CD4-positive, alpha-beta memory T cell (primary cell): ENCODE measurements at regions not wholly inside any gene's neighbourhood (a gene's known extent, or its start where the extent isn't known, plus 50 kb on each side); places are given as distances from the start of the nearest gene placed in this dataset.
A peak's percentile ranks its signal among the peaks of the same experiment; 100 is the strongest.

ENCODE experiments used
- CTCF ChIA-PET: fragments of 350-600 bp; sonication (Branson Sonifier 250); formaldehyde crosslinking; loops from one replicate; lab custom pipeline; 2021; ENCODE audit warnings: inconsistent platforms; ENCODE audit not compliant: partially characterized antibody; lab: Charles Lee
- POLR2A ChIA-PET: fragments of 350-600 bp; sonication (Branson Sonifier 250); formaldehyde crosslinking; loops from one replicate; lab custom pipeline; 2021; ENCODE audit not compliant: partially characterized antibody; lab: Charles Lee
- DNase-seq, 5 donors: peaks; one replicate each; pipeline versions ENCODE4 v3.0.0 to v3.0.0-alpha.2; 2020 to 2022; ENCODE audit warnings: mixed read lengths in 1 of 5
- H3K27ac ChIP-seq: one replicate; pipeline ENCODE4 v1.7.0; 2013; ENCODE audit warnings: low read depth, low read length
- H3K27me3 ChIP-seq: 2 replicates; pipeline ENCODE4 v1.7.0; 2013; ENCODE audit warnings: mild to moderate bottlenecking, low read length, moderate library complexity; ENCODE audit not compliant: insufficient read depth
- H3K36me3 ChIP-seq: 2 replicates; pipeline ENCODE4 v1.7.0; 2013; ENCODE audit warnings: mild to moderate bottlenecking, low read length, moderate library complexity; ENCODE audit not compliant: insufficient read depth
- H3K4me1 ChIP-seq: 2 replicates; pipeline ENCODE4 v1.7.0; 2013; ENCODE audit warnings: mild to moderate bottlenecking, low read length, moderate library complexity; ENCODE audit not compliant: insufficient read depth
- H3K4me3 ChIP-seq, 2 donors: one replicate each; pipeline ENCODE4 v1.7.0; 2013; ENCODE audit warnings: low read length in 2 of 2, mild to moderate bottlenecking in 1 of 2
- H3K9me3 ChIP-seq, 2 donors: one replicate each; pipeline ENCODE4 v1.7.0; 2013; ENCODE audit warnings: low read length in 2 of 2, control low read depth in 1 of 2; ENCODE audit not compliant: control insufficient read depth in 1 of 2
- H3K27ac Mint-ChIP-seq, 7 donors: one replicate each; pipeline ENCODE4 v1.8.0; 2020 to 2021; ENCODE audit warnings: mixed read lengths in 7 of 7, mild to moderate bottlenecking in 6 of 7, inconsistent platforms in 3 of 7, moderate library complexity in 3 of 7
- H3K27me3 Mint-ChIP-seq, 2 donors: one replicate each; pipeline ENCODE4 v1.8.0; 2020 to 2021; ENCODE audit warnings: mixed read lengths in 2 of 2
- H3K36me3 Mint-ChIP-seq, 2 donors: one replicate each; pipeline ENCODE4 v1.8.0; 2020 to 2021; ENCODE audit warnings: mixed read lengths in 2 of 2, inconsistent platforms in 1 of 2, mild to moderate bottlenecking in 1 of 2
- H3K4me1 Mint-ChIP-seq, 4 donors: one replicate each; pipeline ENCODE4 v1.8.0; 2020 to 2021; ENCODE audit warnings: mixed read lengths in 4 of 4, mild to moderate bottlenecking in 1 of 4
- H3K4me3 Mint-ChIP-seq, 8 donors: one replicate each; pipeline ENCODE4 v1.8.0; 2020 to 2021; ENCODE audit warnings: mixed read lengths in 8 of 8, mild to moderate bottlenecking in 7 of 8, moderate library complexity in 6 of 8, inconsistent platforms in 3 of 8
- H3K9me3 Mint-ChIP-seq, 8 donors: one replicate each; pipeline ENCODE4 v1.8.0; 2020 to 2021; ENCODE audit warnings: mixed read lengths in 8 of 8, mild to moderate bottlenecking in 5 of 8, inconsistent platforms in 3 of 8, moderate library complexity in 1 of 8
- intact Hi-C: fragments of 100-400 bp; cut with micrococcal nuclease; formaldehyde crosslinking; loops from one replicate; pipeline ENCODE4 v1.15.1; 2023

DNA sequence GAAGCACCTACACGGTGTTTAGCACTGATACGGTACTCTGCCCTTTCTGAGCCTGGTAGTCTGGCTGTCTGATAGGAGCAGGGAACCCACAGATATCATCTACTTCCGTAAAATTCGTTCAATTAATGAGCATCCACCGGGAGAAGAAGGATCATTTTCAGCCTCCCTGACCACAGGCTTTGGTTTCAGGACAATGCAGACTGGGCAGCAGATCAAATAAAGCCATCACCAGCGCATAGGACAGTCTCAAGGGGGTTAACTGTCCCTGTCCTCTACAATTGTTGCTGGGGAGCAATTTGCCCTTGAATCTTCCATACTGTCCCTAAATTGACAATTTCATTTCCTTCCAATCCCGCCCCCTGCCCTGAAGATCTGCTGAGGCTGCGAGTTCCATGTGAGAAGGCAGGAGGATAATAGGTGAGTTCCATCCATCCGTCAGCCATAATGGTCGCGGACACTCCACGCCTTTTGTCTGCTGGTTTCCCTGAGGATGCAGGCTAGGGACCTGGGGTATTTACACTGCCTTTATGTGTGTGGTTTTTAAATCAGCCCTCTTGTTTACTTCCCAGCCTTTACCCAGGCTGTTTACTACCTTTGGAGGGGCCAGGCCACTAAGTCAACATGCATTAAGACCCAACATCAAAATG, 110.0 kb downstream of the MYCN start:
- Mint-ChIP-seq H3K4me1 (no peaks in the 10 kb centered on the region), H3K27me3 (peaks cover 0 to 5% of the 10 kb centered on the region in 2 donors), H3K9me3 (peaks cover 0 to 7% (median 2%) of the 10 kb centered on the region in 8 donors), H3K27ac (no peak overlapping the region), H3K36me3 (no peaks in the 10 kb centered on the region), H3K4me3 (no peak overlapping the region)
- POLR2A ChIA-PET: no interaction called here
- DNase-seq: no peak
- CTCF ChIA-PET: no interaction called here
- no peaks in the 10 kb centered on the region for H3K27me3 ChIP-seq
- no peaks in the 10 kb centered on the region for H3K4me1 ChIP-seq
- no peak overlapping the region for H3K27ac ChIP-seq
- intact Hi-C loops: no loop called here
- H3K9me3 ChIP-seq: no peaks in the 10 kb centered on the region
- no peaks in the 10 kb centered on the region for H3K36me3 ChIP-seq
- no peak overlapping the region for H3K4me3 ChIP-seq

DNA sequence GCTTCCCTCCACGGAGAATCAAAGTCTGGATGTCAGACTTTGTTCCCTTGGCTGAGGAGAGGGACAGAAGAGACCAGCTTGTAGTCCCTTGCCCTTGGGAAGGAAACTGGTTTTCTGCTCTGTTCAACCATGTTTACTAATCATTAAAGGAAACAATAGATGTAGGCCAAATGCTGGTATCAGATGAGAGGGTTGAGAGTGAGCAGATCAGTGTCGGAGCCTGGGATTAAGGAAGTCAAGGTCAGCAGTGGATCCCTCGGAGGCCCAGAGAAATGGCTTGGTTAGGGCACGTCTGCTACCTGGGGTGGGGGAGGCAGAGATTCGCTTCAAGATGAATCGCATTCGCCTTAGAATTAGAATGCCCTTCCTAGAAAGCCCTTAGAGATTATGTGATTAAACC, 109.1 kb downstream of the MYCN start:
- H3K9me3 ChIP-seq: no peaks in the 10 kb centered on the region
- intact Hi-C loops: no loop called here
- no peak overlapping the region for H3K27ac Mint-ChIP-seq
- ChIA-PET CTCF (no interaction called here), POLR2A (no interaction called here)
- no peak overlapping the region for H3K4me3 ChIP-seq
- H3K27me3 ChIP-seq: no peaks in the 10 kb centered on the region
- no peaks in the 10 kb centered on the region for H3K36me3 ChIP-seq
- H3K27ac ChIP-seq: no peak overlapping the region
- DNase-seq: no peak
- H3K36me3 Mint-ChIP-seq: no peaks in the 10 kb centered on the region
- H3K4me3 Mint-ChIP-seq: no peak overlapping the region
- H3K9me3 Mint-ChIP-seq: peaks cover 0 to 7% (median 2%) of the 10 kb centered on the region in 8 donors
- H3K4me1 Mint-ChIP-seq: no peaks in the 10 kb centered on the region
- H3K27me3 Mint-ChIP-seq: peaks cover 0 to 5% of the 10 kb centered on the region in 2 donors
- H3K4me1 ChIP-seq: no peaks in the 10 kb centered on the region

DNA sequence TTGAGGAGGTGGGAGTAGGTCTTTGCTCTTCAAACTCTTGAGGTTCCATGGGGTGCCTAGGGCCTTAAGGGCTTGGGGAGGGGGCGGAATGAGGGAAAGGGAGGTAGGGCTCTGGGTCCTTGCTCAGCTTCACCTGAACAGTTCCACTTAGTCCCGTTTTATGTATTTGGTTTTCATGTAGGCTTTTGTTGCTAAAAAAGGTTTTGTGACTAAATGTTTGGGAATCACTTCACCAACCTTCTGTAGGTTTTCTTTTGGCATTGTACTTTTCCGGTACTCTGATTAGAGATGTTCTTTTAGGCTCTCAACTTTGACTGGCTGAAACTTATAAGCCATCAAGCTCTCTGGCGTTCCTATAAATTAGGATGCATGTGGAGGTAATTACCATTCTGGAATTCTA, 108.1 kb downstream of the MYCN start:
- no peak overlapping the region for H3K4me3 ChIP-seq
- Mint-ChIP-seq H3K36me3 (no peaks in the 10 kb centered on the region), H3K4me1 (no peaks in the 10 kb centered on the region), H3K9me3 (peaks cover 0 to 7% (median 2%) of the 10 kb centered on the region in 8 donors), H3K27me3 (peaks cover 0 to 5% of the 10 kb centered on the region in 2 donors), H3K27ac (no peak overlapping the region), H3K4me3 (no peak overlapping the region)
- no peak for DNase-seq
- no peaks in the 10 kb centered on the region for H3K4me1 ChIP-seq
- no peaks in the 10 kb centered on the region for H3K27me3 ChIP-seq
- H3K27ac ChIP-seq: no peak overlapping the region
- no peaks in the 10 kb centered on the region for H3K36me3 ChIP-seq
- no peaks in the 10 kb centered on the region for H3K9me3 ChIP-seq
- ChIA-PET POLR2A (no interaction called here), CTCF (no interaction called here)
- intact Hi-C loops: no loop called here

DNA sequence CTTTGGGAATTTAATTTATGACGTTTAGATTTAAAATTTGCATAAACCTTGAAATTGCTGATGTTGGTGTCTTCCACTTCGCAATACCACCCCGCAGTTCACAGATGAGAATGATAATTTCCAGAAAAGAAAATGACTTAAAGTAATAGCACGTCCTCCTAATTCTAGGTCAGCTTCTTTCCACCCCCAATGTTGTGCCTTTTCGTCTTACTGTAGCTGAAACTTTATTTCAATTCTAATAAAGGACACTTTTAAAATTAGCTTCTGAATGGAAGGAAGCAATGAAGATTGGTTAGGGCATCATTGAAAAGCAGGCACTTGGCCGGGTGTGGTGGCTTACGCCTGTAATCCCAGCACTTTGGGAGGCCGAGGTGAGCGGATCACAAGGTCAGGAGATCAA, 107.4 kb downstream of the MYCN start:
- Mint-ChIP-seq H3K4me3 (no peak overlapping the region), H3K27ac (no peak overlapping the region), H3K27me3 (peaks cover 0 to 2% of the 10 kb centered on the region in 2 donors), H3K36me3 (no peaks in the 10 kb centered on the region), H3K4me1 (no peaks in the 10 kb centered on the region), H3K9me3 (peaks cover 0 to 7% (median under 1%) of the 10 kb centered on the region in 8 donors)
- Histone ChIP-seq H3K27me3 (no peaks in the 10 kb centered on the region), H3K27ac (no peak overlapping the region), H3K9me3 (no peaks in the 10 kb centered on the region), H3K4me3 (no peak overlapping the region), H3K4me1 (no peaks in the 10 kb centered on the region), H3K36me3 (no peaks in the 10 kb centered on the region)
- intact Hi-C loops: no loop called here
- ChIA-PET POLR2A (no interaction called here), CTCF (no interaction called here)
- no peak for DNase-seq

DNA sequence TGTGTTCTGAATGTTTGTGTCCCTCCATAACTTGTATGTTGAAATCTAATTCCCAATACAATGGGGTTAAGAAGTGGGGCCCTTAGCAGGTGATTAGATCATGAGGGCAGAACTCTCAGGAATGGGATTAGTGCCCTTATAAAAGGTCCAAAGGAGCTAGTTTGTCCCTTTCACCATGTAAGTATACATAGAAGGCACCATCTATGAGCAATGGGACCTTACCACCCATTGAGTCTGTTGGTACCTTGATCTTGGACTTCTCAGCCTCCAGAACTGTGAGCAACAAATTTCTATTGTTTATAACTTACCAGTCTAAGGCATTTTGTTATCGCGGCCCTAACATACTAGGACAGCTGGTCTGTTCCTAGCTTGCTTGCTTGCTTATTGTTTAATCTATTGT, 106.3 kb downstream of the MYCN start:
- H3K9me3 Mint-ChIP-seq: peaks cover 0 to 6% (median 0%) of the 10 kb centered on the region in 8 donors
- intact Hi-C loops: no loop called here
- no peak overlapping the region for H3K27ac Mint-ChIP-seq
- H3K27ac ChIP-seq: no peak overlapping the region
- DNase-seq: no peak
- H3K4me1 ChIP-seq: no peaks in the 10 kb centered on the region
- H3K4me3 ChIP-seq: no peak overlapping the region
- peaks cover 0 to 4% of the 10 kb centered on the region in 2 donors for H3K27me3 Mint-ChIP-seq
- ChIA-PET POLR2A (no interaction called here), CTCF (no interaction called here)
- H3K4me1 Mint-ChIP-seq: no peaks in the 10 kb centered on the region
- no peak overlapping the region for H3K4me3 Mint-ChIP-seq
- H3K27me3 ChIP-seq: no peaks in the 10 kb centered on the region
- no peaks in the 10 kb centered on the region for H3K36me3 Mint-ChIP-seq
- no peaks in the 10 kb centered on the region for H3K36me3 ChIP-seq
- no peaks in the 10 kb centered on the region for H3K9me3 ChIP-seq

- no peaks in the 10 kb centered on the region for H3K36me3 Mint-ChIP-seq
Measured at GRCh38 chr2:16045653-16046352, 105.5 kb downstream of the MYCN start.

DNA sequence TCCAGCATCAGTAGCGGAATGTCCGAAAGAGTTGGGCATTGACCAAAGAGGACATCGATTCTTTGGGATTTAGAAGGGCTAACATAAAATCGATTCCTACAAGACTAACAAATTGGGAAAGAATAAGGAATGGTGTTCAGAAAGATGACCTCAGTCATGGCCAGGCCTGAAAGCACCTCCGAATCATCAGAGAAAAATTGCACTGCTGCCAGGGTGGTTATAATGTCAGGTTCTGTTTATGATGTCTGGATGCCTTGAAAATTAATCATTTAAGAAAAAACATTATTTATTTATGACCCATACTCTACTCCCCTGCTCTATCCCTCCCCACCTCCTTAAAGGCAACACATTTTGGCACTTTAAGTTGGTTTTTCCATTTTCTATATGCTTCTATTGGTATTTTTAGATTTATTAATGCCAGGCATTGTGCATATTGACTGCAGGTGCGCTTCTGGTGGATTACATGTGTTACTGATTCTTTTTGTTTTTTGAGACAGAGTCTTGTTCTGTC, 104.7 kb downstream of the MYCN start:
- ChIA-PET CTCF (no interaction called here), POLR2A (no interaction called here)
- H3K36me3 Mint-ChIP-seq: no peaks in the 10 kb centered on the region
- H3K9me3 Mint-ChIP-seq: peaks cover 0 to 5% (median 0%) of the 10 kb centered on the region in 8 donors
- Histone ChIP-seq H3K36me3 (no peaks in the 10 kb centered on the region), H3K9me3 (no peaks in the 10 kb centered on the region), H3K4me1 (no peaks in the 10 kb centered on the region), H3K4me3 (no peak overlapping the region), H3K27ac (no peak overlapping the region), H3K27me3 (no peaks in the 10 kb centered on the region)
- no peaks in the 10 kb centered on the region for H3K4me1 Mint-ChIP-seq
- no peak overlapping the region for H3K4me3 Mint-ChIP-seq
- DNase-seq: no peak
- peak overlapping the region in 1 of 7 donors; percentile 12 for H3K27ac Mint-ChIP-seq
- intact Hi-C loops: no loop called here
- H3K27me3 Mint-ChIP-seq: peaks cover 0 to 4% of the 10 kb centered on the region in 2 donors

More at GRCh38 chr2:16045653-16046352, 105.5 kb downstream of the MYCN start:
- no peak for DNase-seq
- Mint-ChIP-seq H3K27ac (no peak overlapping the region), H3K4me3 (no peak overlapping the region), H3K9me3 (peaks cover 0 to 6% (median 0%) of the 10 kb centered on the region in 8 donors), H3K27me3 (peaks cover 0 to 4% of the 10 kb centered on the region in 2 donors), H3K4me1 (no peaks in the 10 kb centered on the region)
- Histone ChIP-seq H3K36me3 (no peaks in the 10 kb centered on the region), H3K4me1 (no peaks in the 10 kb centered on the region), H3K9me3 (no peaks in the 10 kb centered on the region), H3K27ac (no peak overlapping the region), H3K27me3 (no peaks in the 10 kb centered on the region), H3K4me3 (no peak overlapping the region)
- ChIA-PET CTCF (no interaction called here), POLR2A (no interaction called here)
- intact Hi-C loops: no loop called here
